Stimulated activated CD8-positive, alpha-beta memory T cell treated with anti-CD3 and anti-CD28 coated beads, Interleukin-4, amount 100 ng/mL, for 4 hours (primary cell): ENCODE measurements at regions not wholly inside any gene's neighbourhood (a gene's known extent, or its start where the extent isn't known, plus 50 kb on each side); places are given as distances from the start of the nearest gene placed in this dataset.

Experiments used
- DNase-seq, 2 donors: peaks; one replicate each; pipeline ENCODE4 v3.0.0-alpha.2; 2020; ENCODE audit warnings: low read depth in 2 of 2, low spot score in 1 of 2

DNA sequence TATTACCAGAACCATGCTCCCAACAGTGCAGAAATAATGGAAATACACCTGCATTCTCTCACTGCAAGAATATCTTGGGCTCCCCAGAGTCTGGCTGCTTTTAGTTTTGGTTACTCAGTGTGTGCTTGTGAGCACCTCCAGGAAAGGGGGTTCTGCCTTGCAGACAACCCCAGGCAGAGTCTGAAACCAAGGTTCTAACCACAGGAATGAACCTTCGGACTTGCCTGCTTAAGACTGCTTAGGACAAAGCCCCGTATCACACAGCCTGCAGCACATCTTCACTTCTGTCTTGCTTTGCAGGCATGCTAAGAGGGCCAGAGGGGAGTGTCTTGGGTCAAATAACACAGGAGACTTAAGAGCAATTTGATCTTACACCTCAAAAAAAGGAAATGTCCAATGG lies 94.8 kb upstream of the SPATA31C2 start:
- DNase-seq = no peak

DNA sequence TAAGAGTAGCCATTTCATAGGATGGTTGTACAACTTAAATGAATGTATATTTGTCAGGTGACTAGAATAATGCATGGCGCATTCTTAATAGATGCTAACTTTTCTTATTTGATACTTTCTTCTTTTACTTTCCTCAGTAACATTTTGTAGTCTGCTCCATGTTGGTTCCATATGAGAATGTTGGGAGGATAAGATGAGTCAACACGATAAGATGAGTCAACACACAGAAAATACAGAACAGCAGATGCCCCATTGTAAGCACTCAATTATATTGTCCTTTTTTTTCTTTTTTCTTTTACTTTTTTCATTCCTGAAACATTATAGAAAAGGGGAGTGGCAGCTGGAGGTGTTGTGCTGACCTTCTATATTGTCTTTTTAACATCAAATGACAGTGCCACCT lies 92.3 kb upstream of the SPATA31C2 start:
- DNase-seq = no peak

DNA sequence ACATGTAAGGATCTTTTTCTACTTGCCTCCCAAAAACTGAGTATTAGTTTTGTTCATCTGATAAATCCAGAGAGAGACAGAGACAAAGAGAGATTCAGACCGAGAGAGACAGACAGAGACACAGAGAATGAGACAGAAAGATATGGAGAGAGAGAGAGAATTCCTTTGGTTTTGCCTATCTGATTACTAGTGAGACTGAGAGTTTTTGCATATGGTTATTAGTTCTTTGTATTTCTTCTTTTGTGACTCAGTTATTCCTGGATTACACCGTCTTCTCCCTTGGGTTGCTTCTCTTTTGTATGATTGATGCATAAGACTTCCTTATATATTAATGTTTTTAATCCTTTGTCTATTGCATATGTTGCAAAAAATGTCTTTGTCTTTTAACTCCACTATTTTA lies 91.2 kb upstream of the SPATA31C2 start:
- DNase-seq = no peak

DNA sequence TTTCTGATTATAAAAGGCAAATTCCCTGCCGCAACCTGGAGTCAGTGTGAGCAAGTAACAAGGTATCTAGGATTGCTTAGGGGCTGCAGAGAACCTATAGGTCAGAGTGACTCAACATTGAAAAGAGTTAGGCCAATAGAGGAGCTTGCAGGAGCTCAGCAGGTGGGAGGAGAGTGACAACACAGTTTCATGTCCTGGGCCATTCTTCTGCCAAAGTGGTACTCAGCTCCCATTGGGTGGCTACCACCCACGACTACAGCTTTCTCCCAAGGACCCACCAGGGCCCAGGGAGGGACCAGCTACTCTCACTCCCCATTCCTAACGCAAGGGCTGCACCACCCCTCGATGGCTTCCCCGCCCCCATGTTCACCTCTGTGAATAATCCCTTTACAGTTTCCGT lies 86.7 kb upstream of the SPATA31C2 start:
- DNase-seq = no peak

DNA sequence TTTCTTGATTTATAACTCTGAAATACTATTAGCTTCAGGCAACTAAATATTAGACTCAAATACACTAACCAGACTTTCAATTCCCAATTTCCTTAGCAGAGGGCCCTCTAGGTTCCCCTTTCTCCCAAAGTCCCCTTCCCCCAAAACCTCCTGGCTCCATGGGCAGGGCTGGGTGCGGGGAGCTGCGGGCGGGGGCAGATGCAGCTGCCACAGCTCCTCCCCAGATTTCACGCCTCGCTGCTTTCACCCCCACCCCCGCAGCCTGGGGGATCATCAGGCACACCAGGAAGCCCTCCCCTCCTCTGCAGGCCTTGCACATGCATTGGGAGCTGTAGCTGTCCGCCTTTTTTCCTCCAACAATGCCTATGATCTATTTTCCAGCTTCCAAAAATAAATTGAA lies 82.8 kb upstream of the SPATA31C2 start:
- DNase-seq = no peak

DNA sequence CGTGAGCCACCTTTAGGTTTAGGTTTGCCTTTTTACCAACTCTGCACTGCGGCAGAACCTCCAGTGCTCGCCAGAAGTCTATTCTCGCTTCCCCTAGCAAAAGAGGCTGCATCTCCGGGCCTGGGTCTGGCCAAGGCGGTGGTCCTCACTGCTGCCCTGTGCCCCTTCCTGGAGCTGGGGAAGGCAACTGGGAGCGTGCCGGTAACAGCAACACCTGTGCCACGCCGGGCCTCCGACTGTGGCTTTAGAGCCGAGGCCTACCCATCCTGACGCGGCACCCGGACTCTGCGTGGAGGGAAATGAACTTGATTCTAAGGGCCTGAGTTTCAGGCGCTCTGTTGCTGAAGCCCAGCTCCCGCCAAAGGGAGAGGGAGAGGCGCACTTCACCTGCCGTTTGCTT lies 82.4 kb upstream of the SPATA31C2 start:
- DNase-seq = no peak

DNA sequence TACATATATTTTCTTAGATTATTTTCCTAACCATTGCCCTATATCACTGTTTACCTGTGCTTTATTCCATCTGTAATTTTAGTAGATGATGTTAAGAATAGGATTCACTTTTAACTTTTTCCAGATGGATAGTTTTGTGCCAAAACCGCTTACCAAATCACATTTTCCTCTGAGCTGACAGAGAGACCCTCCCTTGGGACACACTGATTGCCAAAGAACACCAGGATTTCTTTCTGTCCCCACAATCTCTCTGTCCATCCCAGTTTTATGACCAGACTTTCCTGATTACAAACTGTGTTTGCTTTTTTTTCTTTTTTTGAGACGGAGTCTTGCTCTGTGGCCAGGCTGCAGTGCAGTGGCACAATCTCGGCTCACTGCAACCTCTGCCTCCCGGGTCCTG lies 81.3 kb upstream of the SPATA31C2 start:
- no peak for DNase-seq

DNA sequence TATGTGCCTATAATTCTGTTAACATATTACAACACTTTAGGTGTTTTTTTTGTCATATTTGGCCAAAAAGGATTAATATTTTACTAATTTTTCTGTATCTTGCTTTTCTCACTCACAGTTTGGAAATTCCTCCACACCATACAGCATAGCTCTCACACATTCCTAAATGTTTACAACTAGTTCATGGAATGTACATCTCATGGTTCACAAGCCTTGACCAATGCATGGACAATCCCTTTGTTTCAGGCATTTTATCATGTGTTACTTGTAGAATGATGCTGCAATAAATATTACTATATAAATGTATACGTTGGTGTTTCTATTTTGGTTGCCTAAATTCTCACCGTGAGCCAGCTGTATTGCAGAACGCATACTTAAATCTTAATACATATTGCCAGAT lies 80.5 kb upstream of the SPATA31C2 start:
- DNase-seq = no peak

DNA sequence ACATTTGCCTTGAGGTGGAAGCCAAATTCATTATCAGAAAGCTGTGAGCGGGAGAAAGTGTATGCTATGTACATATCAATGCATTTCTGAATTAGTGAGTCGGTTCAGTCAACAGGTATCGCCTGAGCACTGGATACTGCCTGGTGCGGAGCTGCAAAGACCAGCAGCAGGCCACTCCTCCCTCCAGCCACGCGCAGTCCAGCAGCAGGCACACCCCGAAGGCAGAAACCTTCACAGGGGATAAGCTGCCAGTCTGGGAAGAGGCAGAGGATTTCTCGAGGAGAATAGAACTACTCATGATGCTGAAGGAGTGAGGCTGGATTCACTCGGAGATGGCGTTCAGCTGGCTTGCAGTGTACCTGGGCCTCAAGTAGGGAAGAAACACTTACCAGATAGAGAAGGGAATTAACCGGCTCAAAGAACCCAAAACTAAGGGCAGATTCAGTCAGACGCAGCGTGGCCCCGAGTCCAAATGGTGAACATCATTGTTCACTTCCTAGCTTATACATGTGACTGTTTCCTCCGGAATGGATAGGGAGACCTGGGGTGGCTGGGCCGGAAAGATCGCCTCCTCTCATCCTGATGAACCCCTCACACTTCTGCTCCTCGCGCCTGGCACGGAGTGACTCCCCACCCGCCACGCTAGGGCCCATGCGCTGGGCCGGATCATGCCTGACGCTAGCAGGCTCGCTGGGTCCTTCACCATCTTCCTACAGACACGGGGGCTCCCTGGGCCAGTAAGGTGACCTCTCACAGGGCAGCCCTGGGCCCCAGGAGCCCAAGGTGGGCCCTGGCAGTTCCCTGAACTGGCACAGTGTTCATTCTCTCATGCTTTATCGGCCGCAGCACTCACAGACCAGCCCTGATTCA lies 78.1 kb upstream of the SPATA31C2 start:
- DNase-seq = no peak

DNA sequence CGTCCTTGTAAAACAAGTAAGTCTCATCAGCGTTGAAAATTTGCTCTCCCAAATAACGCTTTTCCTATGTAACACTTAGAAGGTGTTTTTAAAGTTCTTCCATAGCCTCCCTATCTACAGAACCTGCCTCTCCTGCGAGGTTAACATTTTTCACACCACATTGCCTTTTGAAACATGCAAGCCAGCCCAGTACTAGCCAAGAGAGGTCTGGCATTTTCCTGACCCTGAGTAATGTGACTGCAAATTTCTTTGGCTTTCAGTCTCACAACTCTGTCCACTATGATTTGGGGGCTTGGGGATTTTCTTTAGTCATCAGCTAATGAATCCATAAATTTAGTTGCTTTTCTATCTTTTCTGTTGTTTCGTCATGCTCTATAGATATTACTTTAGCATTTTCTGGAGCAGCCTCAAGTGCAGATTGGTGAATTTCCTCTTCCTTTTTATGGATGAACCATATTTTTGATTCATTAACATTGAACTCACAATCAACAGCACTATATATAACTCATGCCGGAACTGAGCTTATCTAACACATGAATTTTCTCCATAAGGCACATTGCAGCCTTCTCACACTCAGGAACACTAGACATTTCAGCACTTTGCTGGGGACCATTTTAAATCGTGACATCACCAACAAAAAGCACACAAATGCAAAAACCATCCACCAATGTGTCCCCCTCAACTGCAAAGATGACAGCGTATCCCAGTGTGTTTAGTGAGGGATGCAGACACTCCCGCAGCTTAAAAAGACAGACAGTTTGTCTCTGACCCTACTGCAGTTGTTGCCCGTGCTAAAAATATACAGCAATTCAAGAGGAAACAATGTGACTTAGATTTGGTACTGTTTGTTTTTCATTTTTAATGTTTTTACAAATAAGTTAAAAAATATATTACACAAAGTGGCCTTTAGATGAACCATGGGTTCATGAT lies 77.2 kb upstream of the SPATA31C2 start:
- no peak for DNase-seq

DNA sequence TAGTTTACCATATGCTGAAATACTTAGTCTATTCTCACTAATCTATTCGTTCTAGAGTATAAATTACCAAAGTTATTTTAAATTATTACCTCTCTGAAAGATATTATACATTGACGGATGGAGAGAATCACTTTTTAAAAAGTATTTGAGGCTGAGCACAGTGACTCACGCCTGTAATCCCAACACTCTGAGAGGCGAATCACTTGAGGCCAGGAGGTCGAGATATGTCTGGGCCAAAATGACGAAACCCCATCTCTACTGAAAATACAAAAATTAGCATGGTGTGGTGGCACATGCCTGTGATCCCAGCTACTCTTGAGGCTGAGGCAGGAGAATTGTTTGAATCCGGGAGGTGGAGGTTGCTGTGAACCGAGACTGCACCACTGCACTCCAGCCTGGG lies 64.0 kb upstream of the SPATA31C2 start:
- no peak for DNase-seq

DNA sequence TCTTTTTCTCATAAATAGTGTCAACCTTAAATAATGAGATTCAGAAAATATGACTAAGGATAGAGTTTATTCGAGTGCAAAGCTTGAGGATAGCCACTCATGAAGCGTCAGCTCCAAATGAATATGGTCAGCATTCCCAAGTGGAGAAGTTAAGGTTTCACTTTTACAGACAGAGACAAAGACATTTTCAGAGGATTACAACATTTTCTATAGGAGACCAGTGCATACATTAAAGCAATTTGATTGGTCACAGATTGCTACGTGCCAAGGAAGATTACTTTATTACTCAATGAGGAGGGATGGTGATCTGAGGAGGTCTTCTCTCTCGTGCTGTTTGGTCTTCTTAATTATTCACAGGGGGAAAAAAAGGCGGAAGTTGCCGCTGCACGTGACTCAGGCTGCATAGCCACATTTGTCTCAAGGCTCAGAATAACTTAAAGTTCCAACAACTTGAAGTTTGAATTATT lies 60.1 kb upstream of the SPATA31C2 start:
- no peak for DNase-seq

DNA sequence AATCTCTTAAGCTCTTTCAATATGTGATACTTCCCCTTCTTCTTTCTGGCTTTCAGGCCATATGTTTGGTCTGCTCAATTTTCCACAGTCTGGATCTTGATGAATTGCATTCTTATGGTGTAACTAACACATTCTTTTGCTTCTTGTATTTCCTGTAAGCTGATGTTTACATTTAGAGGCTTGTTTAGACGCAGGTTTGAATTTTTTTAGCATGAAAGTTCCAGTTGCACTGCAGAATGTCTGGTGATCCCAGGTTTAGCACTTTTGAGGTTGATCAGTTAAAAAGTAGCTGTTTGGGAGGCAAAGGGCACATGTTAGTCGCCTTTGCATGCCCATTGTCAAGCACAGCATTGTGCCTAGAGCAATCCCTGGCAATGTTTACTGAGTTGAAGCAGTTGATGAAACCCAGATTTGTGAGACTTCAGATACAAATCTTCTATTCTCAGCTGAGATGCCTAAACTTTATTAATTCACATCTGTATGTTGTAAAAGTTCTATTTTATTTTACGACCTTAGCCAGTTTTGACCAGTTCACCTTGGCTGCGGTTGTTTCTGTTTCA lies 59.6 kb upstream of the SPATA31C2 start:
- DNase-seq = no peak

DNA sequence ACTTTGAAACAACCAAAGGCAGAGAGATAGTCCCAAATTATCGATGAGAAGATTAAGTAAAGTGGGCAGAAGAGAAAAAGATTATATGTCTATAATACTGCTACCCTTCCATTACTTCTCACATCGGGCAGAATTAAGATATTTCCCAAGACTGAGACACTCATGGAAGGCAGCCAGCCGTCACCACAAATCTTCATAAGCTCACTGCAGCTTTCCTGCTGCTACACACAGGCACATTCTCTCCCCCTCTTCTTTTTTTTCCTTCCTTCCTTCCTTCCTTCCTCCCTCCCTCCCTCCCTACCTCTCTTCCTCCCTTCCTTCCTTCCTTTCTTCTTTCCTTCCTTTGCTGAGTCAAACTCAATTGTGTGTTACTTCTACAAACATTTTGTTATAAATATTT lies 58.7 kb upstream of the SPATA31C2 start:
- DNase-seq = no peak

DNA sequence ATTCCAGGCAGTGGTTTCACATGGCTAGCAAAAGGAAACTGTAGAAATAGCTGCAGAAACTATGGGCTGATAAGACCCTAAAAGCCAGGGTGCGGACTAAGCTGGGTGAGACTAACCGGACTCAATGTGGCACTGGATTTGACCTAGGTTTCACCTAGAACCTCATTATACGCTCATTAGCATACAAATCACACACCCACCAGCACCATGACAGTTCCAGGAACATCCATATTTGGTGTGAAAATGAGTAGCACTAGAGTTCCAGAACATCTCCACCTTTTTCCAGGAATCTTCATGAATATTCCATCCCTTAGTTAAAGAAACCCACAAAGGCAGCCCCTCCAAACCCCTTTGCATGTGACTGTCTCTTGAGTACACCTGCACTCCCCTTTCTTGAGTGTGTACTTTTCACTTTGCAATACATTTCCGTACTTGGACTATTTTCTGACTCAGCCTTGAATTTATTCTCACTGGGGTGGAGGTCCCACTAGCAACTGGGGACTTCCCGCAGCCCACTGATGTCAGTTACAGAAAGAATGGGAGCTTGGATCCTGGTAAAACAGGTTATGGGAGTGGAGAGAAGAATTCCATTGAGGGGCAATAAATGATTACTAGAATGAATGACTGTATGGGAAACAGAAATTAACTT lies 58.0 kb upstream of the SPATA31C2 start:
- DNase-seq = no peak

DNA sequence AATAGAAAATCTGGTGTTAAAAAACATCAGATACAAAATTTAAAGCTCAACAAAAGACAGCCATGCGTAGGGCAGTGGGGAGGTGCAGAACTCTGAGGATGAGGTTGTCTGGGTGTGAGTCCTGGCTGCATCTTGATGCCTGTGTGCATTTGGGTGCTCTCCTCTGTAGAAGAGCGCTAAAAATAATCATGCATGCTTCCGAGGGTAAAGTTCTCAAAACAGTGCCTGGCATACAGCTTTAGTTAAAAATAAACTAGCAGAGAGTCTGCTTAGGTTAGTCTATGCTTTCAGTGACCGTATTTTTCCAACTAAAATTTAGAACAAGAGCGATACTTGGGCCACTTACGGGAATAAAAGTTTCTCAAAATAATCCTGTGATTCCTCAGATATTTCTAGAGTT lies 55.5 kb upstream of the SPATA31C2 start:
- DNase-seq = no peak

DNA sequence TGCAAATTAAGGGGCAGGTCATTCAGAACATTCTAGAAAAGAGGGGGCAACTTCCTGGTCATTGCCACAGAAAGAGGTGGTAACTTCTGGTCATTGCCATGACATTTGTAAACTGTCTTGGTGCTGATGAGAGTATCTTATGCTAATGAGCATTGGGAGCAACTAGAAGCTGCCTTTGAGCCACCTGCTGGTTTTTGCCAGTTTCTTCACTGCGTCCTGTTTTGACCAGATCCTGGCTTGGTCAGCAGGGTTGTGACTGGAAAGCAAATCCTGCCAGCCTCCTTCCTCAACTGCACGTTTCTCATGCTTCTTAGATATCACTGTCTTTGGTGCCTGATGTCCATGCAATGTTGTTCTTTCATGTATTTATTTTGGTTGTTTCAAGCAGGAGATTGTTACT lies 53.2 kb upstream of the SPATA31C2 start:
- no peak for DNase-seq

DNA sequence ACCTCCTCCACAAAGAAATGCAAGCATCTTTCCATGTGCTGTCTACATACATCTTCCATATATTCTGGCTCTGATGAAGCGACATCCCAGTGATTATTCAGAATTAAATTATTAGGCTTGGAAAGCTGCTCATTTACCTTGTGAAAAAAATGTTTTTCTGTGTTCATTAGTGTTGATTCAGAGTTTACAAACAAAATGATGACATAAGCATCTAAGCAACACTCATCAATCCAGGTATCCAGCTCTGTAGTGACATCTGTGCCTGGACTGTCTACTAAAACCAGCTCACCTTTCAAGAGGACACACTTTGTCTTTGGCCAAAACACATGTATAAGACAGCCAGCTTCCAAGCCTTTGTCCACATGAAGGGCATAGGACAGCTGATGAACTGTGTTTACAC lies 51.1 kb upstream of the SPATA31C2 start:
- no peak for DNase-seq
